Endothelial cell (in vitro differentiated cells): ENCODE measurements at regions not wholly inside any gene's neighbourhood (a gene's known extent, or its start where the extent isn't known, plus 50 kb on each side); places are given as distances from the start of the nearest gene placed in this dataset.

Experiments
- DNase-seq: peaks from one replicate; pipeline ENCODE4 v3.0.0; 2021; ENCODE audit warnings: low spot score
- H3K27ac Mint-ChIP-seq: one replicate; pipeline ENCODE4 v1.8.0; 2021; ENCODE audit warnings: mixed read lengths, inconsistent platforms; ENCODE audit not compliant: unreplicated experiment
- H3K27me3 Mint-ChIP-seq: one replicate; pipeline ENCODE4 v1.8.0; 2021; ENCODE audit warnings: mild to moderate bottlenecking, moderate library complexity, mixed read lengths, inconsistent platforms; ENCODE audit not compliant: unreplicated experiment
- H3K36me3 Mint-ChIP-seq: one replicate; pipeline ENCODE4 v1.8.0; 2021; ENCODE audit warnings: mild to moderate bottlenecking, low read depth, mixed read lengths, inconsistent platforms; ENCODE audit not compliant: unreplicated experiment
- H3K4me1 Mint-ChIP-seq: one replicate; pipeline ENCODE4 v1.8.0; 2021; ENCODE audit warnings: mild to moderate bottlenecking, mixed read lengths, inconsistent platforms; ENCODE audit not compliant: unreplicated experiment
- H3K4me3 Mint-ChIP-seq: one replicate; pipeline ENCODE4 v1.8.0; 2021; ENCODE audit warnings: mild to moderate bottlenecking, mixed read lengths, inconsistent platforms; ENCODE audit not compliant: unreplicated experiment
- H3K9me3 Mint-ChIP-seq: one replicate; pipeline ENCODE4 v1.8.0; 2021; ENCODE audit warnings: mixed read lengths, inconsistent platforms; ENCODE audit not compliant: unreplicated experiment
- TF ChIP-seq, protein P1 (sequence below): fragments of 200-600 bp; sonication (generic); IDR thresholded peaks from one replicate; pipeline ENCODE4 v1.5.0; 2021; ENCODE audit warnings: antibody characterized with exemption; ENCODE audit not compliant: unreplicated experiment

GRCh38 chr12:90502070-90502469 lies 452.9 kb downstream of the CCER1 start:
- DNase-seq = no peak
- no peaks in the 10 kb centered on the region for H3K36me3 Mint-ChIP-seq
- no peaks in the 10 kb centered on the region for H3K9me3 Mint-ChIP-seq
- no peak overlapping the region for H3K4me3 Mint-ChIP-seq
- H3K27ac Mint-ChIP-seq = no peak overlapping the region
- TF ChIP-seq, protein P1, sequence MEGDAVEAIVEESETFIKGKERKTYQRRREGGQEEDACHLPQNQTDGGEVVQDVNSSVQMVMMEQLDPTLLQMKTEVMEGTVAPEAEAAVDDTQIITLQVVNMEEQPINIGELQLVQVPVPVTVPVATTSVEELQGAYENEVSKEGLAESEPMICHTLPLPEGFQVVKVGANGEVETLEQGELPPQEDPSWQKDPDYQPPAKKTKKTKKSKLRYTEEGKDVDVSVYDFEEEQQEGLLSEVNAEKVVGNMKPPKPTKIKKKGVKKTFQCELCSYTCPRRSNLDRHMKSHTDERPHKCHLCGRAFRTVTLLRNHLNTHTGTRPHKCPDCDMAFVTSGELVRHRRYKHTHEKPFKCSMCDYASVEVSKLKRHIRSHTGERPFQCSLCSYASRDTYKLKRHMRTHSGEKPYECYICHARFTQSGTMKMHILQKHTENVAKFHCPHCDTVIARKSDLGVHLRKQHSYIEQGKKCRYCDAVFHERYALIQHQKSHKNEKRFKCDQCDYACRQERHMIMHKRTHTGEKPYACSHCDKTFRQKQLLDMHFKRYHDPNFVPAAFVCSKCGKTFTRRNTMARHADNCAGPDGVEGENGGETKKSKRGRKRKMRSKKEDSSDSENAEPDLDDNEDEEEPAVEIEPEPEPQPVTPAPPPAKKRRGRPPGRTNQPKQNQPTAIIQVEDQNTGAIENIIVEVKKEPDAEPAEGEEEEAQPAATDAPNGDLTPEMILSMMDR = no peak
- H3K27me3 Mint-ChIP-seq = no peaks in the 10 kb centered on the region
- H3K4me1 Mint-ChIP-seq = no peaks in the 10 kb centered on the region

DNA sequence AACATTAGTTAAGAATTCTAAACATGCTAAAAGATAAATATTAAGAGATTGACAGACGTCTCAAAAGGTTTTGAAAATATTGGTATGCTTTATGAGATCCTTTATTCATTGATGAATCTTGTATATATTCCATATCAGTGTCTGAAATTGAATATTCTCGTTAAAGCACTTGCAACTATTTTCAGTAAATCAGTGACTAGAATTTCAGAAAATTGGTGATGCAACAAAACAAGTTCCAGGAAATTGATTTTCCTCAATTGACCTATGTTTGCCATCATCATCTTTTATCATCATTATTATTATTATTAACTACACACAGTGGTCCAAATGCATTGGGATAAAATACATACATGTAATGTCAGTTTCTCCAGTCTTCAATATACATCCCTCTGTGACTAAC lies 453.6 kb downstream of the CCER1 start:
- H3K36me3 Mint-ChIP-seq = no peaks in the 10 kb centered on the region
- no peak overlapping the region for H3K4me3 Mint-ChIP-seq

GRCh38 chr12:90499795-90500194 lies 455.2 kb downstream of the CCER1 start:
- TF ChIP-seq, protein P1 = no peak
- DNase-seq = no peak
- H3K4me3 Mint-ChIP-seq = no peak overlapping the region
- H3K27me3 Mint-ChIP-seq = no peaks in the 10 kb centered on the region
- no peak overlapping the region for H3K27ac Mint-ChIP-seq
- no peaks in the 10 kb centered on the region for H3K36me3 Mint-ChIP-seq
- H3K9me3 Mint-ChIP-seq = no peaks in the 10 kb centered on the region
- H3K4me1 Mint-ChIP-seq = no peaks in the 10 kb centered on the region

More for the DNA sequence above, 453.6 kb downstream of the CCER1 start:
- Mint-ChIP-seq H3K9me3 (no peaks in the 10 kb centered on the region), H3K27me3 (no peaks in the 10 kb centered on the region), H3K27ac (no peak overlapping the region), H3K4me1 (no peaks in the 10 kb centered on the region)
- DNase-seq = no peak
- TF ChIP-seq, protein P1 = no peak

GRCh38 chr12:90497923-90498545 lies 456.9 kb downstream of the CCER1 start:
- TF ChIP-seq, protein P1 = no peak
- no peaks in the 10 kb centered on the region for H3K27me3 Mint-ChIP-seq

GRCh38 chr12:90490355-90490754 lies 464.6 kb downstream of the CCER1 start:
- Mint-ChIP-seq H3K9me3 (no peaks in the 10 kb centered on the region), H3K27me3 (no peaks in the 10 kb centered on the region), H3K4me3 (no peak overlapping the region), H3K36me3 (peaks cover 5% of the 10 kb centered on the region), H3K27ac (no peak overlapping the region), H3K4me1 (no peaks in the 10 kb centered on the region)
- no peak for DNase-seq
- TF ChIP-seq, protein P1 = no peak

More at GRCh38 chr12:90497923-90498545, 456.9 kb downstream of the CCER1 start:
- Mint-ChIP-seq H3K36me3 (no peaks in the 10 kb centered on the region), H3K4me3 (no peak overlapping the region), H3K9me3 (no peaks in the 10 kb centered on the region), H3K27ac (no peak overlapping the region), H3K4me1 (no peaks in the 10 kb centered on the region)
- no peak for DNase-seq
